Dedifferentiated amniotic fluid mesenchymal stem cell (primary cell): ENCODE measurements at regions not wholly inside any gene's neighbourhood (a gene's known extent, or its start where the extent isn't known, plus 50 kb on each side); places are given as distances from the start of the nearest gene placed in this dataset.
"Not testable (repeated sequence)": the region's sequence is repeated elsewhere in the genome, so short reads cannot be mapped to it uniquely, and the experiment has no call there.

ENCODE experiments used
- DNase-seq: peaks from one replicate; pipeline ENCODE4 v3.0.0-alpha.2; 2016; ENCODE audit errors: extremely low spot score

GRCh38 chr10:124180947-124181549 is 87.7 kb upstream of the CHST15 start:
- DNase-seq = no peak

- DNase-seq = no peak
Observed at GRCh38 chr10:124180044-124180745, 86.8 kb upstream of the CHST15 start.

GRCh38 chr10:124179308-124180043 is 86.1 kb upstream of the CHST15 start:
- DNase-seq = no peak

DNA sequence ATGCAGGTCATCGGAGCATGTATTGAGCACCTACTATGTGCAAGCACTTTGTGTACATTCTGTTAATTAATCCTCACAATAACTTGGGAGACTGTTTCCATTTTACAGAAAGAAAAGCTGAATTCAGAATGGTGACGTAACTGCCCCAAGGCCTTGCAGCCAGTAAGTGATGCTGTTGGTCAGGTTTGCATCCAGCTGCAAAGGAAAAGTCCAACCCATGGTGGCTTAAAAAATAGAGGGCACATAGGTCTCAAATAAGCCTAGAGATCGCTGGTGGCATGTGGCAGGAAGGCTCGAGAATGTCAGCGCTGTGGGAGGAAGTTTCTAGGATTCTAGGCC is 83.8 kb upstream of the CHST15 start:
- DNase-seq = no peak

- no peak for DNase-seq
Observed at GRCh38 chr10:124176349-124177179, 83.2 kb upstream of the CHST15 start.

DNA sequence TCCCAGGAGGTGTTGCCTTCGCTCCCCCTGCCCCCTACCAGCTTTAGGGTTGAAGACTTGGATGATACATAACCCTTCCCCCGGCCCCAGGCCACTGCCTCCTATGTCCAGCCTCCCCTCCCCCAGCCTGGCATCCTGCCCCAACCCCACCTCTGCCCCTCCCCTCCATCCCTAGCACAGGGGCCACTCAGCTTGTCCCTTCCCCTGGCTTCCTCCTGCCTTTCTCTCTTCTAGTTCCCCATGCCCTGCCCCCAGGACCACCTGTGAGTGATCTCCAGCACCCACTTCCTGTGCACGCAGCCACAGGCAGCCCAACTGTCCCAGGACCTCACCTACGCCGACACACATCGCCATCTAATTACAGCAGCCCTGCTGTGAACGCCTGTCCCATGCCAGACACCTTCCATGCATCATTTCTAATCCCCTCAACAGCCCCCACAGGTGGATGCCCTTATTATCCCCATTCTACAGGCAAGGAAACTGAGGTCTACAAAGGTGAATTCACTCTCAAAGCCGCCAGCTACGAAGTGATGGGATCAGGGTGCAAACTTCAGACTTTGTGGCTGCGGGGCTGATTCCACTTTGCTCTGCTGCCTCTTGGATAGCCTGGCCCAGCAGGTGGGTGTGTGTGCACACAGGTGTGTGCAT is 82.4 kb upstream of the CHST15 start:
- DNase-seq = no peak

DNA sequence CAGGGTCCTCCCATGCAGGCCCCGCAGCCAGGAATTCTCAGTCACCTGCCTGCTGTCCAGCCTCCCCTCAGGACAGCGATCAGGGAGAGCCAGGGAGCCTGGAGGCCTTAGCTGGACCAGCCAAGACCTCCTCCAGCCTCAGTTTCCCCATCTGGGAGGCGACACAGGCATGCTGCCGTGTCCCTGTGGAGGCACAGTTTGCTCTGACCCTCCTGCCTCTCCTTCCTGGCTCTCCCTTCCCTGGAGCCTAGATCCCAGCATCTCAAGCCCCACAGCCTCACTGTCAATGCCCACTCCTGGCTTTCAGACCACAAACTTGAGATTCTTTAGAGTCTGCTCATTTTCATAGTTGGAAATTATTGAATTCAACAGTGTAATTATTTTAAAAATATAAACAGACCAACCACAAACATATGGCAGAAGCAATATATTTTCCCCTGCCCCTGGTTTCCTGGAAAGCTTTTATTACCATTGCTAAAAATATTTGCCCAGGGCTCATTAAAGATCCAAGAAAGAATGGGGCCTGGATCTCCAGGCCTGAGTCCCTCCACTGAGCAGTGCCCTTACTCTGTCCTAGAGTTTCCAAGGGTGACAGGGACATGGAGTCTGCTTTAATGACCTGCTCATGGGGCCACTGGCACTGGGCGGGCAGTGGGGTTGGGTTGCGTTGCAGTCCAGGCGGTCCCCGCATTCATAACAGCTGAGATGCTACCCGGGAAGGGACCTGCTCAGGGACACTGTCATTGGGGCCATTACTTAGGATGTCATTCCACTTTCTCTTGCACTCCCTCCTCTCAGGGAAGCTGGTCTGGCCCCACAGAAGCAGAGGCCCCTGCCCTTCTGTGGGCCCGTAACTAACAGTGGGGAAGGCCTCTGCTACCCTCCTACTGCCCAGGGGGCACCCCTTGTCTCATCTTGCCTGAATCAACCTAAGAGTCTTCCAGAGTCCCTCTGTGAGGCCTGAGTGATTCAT is 81.6 kb upstream of the CHST15 start:
- no peak for DNase-seq

- DNase-seq = no peak
Observed at GRCh38 chr10:124174071-124174566, 80.7 kb upstream of the CHST15 start.

DNA sequence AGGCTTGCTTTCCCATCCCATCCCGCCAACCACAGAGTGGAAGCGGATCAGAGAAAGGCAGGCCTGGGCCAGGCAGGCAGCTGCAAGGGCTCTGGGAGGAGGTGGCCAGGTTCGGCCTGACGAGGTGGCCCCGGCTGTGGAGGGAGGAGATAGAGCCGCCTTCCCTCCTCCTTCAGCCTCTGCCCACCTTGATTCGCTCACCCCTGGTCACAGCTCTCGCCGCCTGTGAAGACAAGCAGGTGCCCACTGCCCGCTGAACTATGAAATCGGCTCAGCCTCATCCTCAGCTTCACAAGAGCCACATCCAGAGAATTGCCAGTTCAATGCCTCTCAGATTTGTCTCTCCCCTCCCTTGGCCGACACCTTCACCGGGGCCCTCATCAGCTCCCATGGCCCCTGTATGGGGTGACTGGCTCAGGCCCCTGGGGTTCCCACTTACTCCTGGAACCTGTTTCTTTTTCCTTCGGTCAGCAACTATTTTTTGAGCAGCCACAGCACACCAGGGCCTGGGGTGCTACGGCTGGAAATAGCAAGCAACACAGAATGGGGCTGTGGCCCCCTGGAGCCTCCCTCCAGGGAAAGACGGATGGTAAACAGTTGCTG is 80.0 kb upstream of the CHST15 start:
- no peak for DNase-seq

DNA sequence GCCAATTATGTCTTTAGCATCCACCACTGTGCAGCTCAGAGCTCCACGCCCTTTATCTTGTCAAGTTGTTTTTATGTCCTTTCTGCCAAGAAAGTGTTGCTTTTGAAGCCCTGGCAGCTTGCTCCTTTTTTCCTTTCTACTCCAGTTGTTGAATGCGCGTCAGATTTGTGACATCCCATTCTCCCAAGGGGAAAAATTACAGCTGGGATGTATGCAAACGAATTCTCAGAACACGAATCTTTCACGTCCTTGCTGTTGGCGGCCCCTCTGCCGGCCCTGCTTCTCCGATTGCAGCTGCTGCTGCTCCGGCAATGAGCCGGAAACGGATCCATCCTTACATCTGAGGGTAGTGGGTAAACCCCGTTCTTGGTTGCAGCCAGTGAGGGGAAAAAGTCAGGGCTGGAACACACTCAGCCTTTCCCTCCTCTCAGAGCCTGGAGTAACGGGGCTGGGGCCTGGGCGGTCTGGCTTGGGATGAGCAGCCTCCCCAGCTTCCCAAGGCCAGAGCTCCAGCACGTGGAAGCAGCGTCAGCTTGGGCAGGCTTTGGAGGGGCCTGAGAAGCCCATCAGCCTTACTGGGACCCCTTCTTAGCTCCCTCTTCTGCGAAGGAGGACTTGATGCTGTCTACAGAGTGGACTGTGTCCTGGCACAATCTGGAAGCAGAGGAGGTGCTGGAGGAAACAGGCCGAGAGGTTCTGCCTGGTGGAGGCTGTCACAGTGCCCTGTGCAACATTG is 79.0 kb upstream of the CHST15 start:
- DNase-seq = no peak

- DNase-seq = no peak
Observed at GRCh38 chr10:124171561-124171960, 78.2 kb upstream of the CHST15 start.

GRCh38 chr10:124170631-124171030 is 77.2 kb upstream of the CHST15 start:
- no peak for DNase-seq

- no peak for DNase-seq
Observed at GRCh38 chr10:124168991-124169802, 75.8 kb upstream of the CHST15 start.

GRCh38 chr10:124168581-124168980 is 75.2 kb upstream of the CHST15 start:
- no peak for DNase-seq

GRCh38 chr10:124167925-124168324 is 74.5 kb upstream of the CHST15 start:
- DNase-seq = not testable (repeated sequence)

DNA sequence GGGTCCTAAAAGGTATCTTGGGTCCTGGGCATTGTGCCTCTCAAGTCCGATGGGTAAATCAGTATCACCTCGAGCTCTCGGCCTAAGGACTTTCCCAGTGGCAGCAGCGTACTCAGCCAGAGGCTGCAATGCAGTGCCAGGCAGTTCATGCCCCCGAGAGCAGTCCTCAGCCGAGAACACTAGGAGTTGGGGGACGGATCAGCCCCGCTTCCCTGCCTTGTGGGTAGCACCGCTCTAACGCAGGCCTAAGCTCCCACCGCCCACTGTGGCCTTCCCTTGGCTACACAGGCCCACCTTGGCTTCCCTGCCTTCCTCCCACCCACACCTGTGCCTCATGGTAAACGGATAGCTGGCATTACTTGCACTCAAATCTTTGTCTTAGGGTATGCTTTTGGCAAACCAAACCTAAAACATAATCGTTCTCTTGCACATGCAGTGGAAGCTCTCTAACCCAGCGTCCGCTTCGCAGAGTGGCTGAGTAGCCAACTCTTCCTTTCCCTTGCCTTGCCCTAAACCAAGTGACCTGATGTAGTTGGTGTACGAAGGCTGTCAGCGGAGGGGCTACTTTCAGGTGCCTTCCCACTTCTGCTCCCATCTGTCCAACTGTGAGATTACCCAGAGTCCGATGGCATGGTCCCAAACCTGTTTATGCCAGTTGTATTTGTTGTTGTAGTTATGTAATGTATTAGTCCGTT is 73.2 kb upstream of the CHST15 start:
- no peak for DNase-seq

- DNase-seq = no peak
Observed at GRCh38 chr10:124165827-124166226, 72.4 kb upstream of the CHST15 start.

DNA sequence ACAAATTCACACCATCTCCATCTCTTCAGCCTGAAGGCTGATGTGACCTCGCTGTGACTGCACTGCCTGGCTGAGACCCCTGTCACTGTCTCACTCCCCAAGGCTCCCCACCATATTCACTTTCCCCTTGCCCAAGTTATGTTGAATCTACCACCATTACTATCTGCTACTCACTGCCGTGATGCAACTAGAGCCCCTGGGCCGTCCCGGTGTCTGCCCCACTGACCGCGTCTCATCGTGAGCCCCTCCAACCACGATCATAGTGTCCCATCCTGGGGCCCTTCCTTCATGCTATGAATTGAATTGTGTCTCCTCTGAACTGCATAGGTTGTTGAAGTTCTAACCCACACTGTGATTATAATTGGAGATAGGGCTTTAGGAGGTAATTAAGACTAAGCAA is 71.9 kb upstream of the CHST15 start:
- DNase-seq = no peak
